NOMO-1 treated with dmso at 0.1 percent for 144 hours (cell line): ENCODE measurements at regions not wholly inside any gene's neighbourhood (a gene's known extent, or its start where the extent isn't known, plus 50 kb on each side); places are given as distances from the start of the nearest gene placed in this dataset.
"Not testable (repeated sequence)": the region's sequence is repeated elsewhere in the genome, so short reads cannot be mapped to it uniquely, and the experiment has no call there.

Experiments used
- DNase-seq: peaks from one replicate; lab custom pipeline; 2025; ENCODE audit not compliant: unreplicated experiment; lab: John Stamatoyannopoulos, UW

DNA sequence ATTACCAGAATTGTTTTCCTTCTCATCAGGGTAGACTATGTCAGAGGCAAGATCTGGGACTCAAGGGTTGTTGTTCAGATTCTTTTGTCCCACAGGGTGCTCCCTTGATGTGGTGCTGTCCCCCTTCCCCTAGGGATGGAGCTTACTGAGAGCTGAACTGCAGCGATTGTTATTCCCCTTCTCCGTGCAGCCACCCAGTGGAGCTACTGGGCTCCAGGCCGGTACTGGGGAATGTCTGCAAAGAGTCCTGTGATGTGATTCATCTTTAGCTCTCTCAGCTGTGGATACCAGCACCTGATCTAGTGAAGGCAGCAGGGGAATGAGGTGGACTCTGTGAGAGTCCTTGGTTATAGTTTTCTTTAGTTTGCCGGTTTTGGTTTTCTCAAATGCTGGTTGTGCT lies 247.4 kb upstream of the HAND2 start:
- DNase-seq: no peak

DNA sequence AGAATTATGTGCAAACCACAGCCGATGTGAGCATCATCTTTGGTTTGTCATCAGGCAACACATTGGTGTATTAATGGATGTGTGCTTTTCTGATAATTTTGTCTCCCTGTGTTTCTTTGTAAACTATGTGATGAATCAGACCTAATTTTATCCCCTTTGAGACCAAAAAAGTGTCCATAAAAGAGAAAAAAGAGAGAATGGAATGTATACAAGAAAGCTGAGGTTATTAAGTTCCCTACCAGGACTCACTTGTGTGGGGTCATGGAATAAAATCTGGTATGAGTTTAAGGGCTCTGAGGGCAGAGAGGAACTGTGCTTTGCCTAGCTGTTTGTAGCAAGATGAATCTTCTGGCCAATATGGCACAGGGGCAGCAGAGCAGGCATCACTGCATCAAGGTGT lies 239.5 kb upstream of the HAND2 start:
- no peak for DNase-seq

DNA sequence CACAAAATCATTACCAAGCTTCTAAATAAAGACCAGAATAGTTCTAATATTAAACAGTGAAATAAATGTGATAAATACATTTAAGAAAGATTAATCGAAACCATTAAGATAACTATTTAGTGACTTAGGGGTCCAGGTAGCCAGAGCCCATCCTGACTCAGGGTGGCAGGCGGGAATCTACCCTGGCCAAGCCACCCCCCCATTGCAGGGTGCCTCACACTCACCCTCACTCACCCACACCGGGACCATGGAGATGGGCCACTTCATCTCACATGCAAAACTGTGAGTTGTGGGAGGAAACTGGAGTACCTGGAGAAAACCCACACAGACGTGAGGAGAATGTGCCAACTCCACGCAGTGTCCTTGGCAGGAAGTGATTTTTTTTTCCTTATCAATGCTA lies 237.6 kb upstream of the HAND2 start:
- no peak for DNase-seq

DNA sequence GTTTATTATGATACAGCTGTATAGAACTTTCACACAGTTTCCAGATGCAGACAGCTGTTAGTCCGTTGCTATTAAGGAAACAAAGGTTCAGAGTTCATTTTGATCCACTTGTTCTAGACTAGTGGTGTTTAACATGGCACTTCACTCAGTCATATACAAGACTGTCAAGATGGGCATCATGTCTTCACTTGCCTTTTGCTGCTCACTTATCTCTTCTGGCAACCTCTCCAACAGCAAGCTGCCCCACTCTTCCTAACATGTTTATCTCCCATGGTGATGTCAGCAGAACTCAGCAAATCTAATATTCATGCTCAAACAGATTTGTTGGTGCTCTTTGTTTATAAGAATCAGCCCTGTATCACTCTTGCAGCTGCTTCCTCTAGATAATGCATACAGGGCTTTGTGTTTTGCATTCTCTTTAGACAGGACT lies 236.2 kb upstream of the HAND2 start:
- no peak for DNase-seq

DNA sequence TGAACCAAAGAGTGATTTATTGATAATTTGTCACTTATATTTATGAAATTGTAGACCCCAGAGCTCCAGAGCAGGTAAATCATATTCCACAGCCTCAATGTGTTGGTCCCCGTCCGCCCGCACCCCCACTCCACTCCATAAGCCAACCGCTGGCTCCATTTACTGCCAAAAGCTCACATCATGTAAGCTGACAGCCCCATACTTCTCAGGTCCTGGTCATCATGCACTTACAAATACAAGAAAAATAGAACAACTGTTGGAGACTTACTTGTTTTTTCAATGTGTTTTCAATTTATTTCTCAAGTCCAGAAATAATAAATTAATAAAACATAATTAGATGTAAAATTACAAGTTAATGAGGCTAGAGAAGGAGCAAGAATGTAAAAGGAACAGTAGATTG lies 235.7 kb upstream of the HAND2 start:
- DNase-seq: no peak

DNA sequence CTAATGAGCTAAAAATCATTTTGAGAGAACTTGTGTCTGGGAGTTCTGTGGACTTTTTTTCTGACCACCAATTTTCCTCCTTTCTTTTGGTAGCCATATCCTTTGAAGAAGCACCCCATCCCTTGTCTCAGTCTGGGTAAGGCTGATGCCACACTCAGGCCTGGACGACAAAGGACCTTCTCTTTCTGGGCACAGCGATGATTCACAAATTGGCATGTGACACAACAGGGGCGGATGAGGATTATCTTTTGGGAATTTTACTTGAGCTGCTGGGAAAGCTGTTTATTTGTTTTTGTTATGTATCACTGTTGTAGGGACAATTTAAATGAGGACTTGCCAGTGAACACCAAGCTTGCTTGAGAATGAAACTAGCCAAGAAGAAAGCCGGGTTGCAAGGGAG lies 233.4 kb upstream of the HAND2 start:
- no peak for DNase-seq

DNA sequence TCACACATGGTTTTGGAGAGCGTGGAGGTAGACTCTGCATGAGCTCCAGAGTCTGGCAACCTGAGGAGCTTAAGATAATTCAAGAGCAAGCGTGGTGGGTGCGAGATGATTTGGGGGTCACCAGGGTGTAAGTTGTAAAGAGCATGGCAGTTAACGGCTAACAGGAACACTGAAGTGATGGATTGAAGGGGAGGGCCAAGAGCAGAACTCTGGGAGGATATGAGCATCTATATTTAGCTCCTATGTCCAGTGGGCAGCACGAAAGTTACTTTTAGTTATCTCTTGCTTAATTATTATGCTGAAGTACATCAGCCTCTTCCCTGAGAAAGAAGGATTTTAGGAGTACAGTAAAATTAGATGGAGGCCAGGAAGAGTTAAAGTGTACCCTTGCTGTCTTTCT lies 231.9 kb upstream of the HAND2 start:
- DNase-seq: no peak

DNA sequence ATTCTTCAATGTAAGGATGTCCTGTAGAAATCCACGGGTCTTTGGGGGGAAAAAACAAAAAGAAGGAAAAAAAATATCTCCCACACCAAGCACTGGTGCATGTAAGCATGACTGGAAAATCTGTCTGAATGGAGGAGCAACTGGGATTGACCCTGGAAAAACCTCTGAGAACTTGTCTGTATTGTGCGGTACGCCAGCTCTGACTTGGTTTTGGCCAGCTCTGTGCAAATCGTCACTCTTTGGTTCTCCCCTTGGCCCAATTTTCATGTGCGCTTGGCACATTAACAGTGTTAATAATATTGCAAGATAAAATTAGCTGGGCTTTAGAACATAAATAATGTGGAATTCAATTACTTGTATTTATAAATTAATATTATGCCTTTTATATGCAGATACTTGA lies 231.2 kb upstream of the HAND2 start:
- DNase-seq: no peak

DNA sequence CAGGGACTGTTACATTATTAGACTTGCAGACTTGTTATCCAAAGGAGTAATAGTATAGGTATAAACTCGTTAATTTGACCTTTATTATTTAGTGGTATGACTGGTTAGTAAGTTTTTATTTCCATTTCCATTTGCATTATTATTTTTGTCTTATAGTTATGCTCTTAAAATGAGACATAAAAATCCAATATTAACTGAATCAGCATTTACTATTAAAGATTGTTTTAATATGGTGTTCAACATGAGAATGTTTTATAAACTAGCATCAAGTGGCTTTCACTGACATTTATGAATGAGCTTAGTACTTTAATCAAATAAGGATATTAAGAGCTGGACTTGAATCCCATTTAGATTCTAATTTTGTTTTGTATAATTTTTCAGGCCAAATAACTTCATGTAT lies 228.1 kb upstream of the HAND2 start:
- DNase-seq: no peak

DNA sequence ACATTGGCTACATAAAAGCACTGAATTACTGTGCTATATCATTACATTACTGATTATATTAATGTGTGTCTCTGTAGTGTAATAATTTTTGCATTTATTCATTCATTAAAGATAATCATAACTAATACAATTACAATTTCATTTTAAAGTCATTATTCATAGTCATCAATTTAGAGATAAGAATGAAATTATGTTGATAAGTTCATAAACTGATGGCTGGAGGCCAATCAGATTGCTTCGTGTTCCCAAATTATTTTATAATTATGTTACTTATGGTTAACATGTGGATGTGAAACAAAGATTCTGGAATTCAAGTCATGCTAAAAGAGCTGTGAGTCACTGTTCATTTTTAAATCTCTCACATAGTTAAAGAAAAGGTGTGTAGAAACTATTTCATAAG lies 223.4 kb upstream of the HAND2 start:
- no peak for DNase-seq

DNA sequence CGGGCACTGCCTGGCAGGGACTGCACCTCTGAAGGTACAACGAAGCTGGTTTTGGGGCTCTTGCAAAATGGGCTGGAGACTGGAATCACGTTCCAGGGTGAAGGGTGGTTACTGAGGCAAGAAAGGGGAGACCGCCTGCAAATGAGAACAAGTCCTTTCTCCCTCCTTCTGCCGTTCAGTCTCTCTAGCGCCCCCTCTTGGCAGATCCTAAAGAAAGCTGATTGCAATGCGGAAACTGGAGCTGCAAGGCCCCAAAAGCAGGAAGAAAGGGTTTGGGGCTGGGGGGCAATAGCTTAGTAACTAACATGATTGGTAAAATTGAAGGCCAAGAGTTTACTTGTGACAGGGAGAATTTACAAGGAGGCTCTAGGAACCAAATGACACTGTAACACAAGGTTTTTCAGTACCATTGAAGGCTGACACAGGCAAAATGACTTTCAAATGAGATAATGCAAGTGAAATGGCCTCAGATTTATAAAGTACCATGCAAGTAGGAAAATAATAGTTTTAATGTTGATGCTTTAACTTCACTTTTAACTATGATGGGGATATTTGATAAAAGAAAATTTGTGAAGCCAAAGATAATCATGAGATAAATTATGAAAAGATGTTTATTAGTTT lies 222.7 kb upstream of the HAND2 start:
- no peak for DNase-seq

DNA sequence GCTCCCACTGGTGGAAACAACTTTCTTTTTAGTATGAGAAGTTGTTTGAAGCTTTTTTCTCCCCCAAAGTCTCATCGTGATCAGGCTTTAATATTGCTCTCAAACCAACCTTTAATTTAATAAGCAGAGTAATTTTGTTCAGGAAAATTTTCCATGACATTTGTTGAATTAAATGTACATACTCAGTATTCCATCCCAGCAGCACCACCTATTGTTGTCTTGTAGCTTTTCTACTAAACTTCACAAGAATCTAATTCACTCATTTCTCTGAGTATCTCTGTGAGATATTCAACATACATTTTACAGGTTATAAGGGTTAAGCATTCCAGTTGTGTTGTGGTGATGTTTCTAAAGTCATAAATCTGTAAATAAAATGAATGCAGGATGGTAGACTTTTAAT lies 218.3 kb upstream of the HAND2 start:
- DNase-seq: no peak

DNA sequence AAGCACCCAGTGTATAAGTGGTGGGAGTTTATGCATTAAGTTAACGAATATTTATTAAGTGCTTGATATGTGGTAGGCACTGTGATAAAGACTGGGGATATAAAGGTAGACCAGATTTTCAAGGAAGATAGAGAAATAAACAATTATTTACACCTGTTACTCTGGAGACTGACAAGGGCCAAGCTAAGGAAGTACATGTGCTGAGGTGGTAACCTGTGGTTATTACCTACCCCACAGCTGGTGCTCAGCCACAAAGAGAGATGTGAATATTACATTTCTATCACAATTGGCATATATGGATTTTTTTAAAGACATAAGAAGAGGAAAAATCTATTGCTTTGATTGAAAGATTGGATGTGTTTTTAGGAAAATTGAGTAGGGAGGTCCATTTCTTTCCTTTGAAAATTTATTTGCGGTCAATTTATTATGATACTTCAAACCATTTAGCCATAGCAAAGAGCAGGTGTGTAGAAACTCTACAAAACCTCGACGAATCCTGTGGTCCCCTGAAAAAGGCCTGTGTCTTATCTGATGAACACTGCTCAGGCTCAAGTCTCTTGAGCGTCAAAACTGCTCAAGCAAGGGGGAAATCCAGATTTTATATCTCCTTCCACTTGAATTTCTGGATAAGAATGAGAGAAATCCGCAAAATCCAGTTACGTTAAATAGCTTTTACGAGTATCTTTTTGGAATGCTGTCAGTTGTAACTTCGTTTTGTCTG lies 217.7 kb upstream of the HAND2 start:
- DNase-seq: no peak

DNA sequence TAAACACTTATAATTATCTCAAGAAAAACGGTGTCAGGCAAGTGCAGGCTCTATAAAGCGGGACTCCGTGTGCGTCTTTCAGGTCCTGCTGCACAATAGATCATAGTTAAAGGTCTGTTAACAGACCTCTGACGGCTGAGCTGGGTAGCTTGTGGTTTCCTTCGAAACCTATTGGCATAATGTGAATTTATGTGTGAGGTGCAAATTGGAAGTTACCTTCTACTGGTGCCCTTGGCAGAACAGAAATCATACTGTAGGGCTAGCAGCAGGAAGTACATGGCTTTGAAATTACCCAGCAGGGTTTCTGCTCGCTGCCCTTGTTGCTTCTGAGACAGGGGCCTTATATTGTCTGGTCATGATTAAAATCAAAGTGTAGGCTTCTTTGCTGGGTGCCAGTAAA lies 216.4 kb upstream of the HAND2 start:
- no peak for DNase-seq

DNA sequence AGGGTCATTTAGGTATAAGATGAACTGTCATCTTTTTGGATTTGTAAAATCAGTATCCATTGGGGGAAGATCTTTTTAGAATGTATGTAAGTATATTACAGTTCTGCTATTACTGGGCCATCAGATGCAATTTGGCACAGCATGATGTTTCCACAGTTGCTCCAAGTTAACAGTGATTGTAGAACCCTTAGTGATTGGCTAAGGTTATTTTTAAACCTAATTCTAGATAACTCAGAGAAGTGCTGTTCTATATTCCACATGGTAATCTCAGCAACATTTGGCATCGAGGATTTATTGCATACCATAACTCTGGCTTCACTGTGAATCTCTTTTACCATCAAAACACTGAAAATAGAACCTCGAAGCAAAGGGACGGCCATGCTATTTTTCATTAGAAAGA lies 215.7 kb upstream of the HAND2 start:
- DNase-seq: no peak

DNA sequence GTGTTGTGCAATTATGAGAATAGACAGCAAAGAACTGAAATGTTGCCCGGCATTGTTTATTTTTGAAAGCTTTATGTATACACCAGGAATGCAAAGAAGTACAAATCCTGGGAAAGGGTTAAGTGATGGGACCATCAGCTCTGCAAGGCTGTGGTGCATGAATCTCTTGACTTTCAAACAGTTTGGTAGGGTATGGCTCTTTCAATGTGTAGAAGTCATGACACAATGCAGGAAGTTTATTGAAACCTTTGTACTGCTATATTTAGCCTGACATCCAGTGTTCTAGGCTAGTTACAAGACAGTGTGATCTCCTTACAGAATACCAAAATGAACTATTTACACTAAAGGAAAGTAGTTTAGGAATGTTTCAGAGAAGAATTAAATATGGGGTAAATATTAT lies 206.8 kb upstream of the HAND2 start:
- no peak for DNase-seq

DNA sequence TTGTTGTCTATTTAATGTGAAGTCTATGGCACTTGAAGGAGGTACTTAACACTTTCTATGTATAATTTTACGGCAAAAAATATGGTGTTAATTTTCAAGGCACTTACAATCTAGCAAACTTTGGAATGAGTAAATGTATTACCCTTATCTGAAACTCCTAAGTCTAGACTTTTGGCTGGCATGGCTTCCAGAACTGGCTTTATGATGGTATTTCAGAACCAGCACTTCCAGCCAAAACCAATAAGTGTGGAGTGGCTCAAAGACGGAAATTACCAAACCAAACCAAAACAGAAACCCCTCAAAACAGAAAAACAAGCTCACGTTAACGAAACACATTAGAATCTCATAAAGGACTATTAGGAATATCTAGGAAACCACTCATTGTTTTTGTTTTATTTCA lies 205.6 kb upstream of the HAND2 start:
- no peak for DNase-seq

DNA sequence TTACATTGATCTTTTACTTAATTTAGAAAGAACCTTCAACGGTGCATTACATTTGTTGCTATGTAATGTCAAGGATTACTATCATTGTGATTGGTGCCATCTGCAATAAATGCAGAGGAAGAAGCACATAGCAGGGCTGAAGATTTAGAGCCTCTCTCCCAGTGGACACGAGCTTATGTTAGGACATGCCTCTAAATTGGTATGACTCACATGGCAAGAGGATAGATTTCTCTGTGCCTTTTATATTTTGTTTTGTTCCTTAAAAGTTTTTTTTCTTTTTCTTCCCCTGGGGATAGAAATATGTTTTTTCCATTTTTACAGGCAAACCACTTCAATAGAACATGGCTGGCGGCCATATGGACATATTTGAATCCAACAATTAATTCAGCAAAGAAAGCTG lies 205.0 kb upstream of the HAND2 start:
- no peak for DNase-seq

DNA sequence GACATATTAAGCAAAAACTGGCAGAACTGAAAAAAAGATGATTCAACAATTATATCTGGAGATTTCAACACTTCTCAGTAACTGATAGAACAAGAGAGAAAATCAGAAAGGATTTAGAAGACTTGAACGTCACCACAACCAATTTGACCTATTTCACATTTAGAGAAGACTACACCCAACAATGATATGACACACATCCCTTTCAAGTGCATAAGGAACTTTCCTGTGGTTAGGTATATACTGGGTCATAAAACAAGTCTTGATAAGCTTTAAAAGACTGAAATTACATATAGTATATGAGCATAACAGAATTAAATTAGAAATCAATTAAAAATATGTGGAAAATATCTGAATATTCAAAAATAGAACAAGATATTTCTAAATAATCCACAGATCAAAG lies 201.2 kb upstream of the HAND2 start:
- DNase-seq: no peak

DNA sequence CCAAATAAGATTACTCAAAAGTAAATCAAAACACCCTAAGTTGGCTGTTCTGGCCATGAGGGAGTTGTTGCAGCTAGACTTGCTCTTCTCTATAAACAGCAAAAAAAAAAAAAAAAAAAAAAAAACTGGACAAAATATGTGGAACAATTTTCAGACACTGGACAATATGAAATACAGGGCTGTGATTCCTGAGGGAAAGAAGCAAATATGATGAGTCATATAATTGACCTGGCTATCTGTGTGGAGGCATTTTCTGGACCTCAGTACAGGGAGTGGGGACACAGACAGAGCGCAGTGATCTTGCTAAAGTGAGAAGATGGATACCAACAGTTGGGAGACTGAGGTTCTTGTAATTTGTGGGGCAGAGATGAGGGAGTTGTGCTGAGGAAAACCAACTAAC lies 192.0 kb upstream of the HAND2 start:
- no peak for DNase-seq

DNA sequence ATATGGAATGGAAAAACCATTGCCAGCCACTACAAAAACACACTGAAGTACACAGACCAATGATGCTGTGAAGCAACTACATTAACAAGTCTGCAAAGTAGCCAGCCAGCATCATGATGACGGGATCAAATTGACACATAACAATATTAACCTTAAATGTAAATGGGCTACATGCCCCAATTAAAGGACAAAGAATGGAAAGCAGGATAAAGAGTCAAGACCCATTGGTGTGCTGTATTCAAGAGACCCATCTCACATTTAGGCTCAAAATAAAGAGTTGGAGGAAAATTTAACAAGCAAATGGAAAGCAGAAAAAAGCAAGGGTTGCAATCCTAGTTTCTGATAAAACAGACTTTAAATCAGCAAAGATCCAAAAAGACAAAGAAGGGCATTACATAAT lies 188.5 kb upstream of the HAND2 start:
- not testable (repeated sequence) for DNase-seq

DNA sequence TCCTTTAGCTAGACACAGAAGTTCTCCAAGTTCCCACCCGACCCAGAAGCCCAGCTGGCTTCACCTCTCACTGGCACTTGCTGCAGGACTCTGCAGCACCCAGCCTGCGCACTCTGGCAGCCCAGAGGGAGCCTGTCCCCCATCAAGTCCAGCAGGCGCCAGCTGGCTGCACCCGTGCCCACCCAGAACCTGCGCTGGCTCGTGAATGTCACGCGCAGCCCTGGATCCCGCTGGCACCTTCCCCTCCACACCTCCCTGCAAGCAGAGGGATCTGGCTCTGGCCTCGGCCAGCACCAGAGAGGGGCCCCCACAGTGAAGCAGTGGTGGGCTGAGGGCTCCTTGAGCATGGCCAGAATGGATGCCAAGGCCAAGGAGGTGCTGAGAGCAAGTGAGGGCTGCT lies 187.6 kb upstream of the HAND2 start:
- DNase-seq: no peak

DNA sequence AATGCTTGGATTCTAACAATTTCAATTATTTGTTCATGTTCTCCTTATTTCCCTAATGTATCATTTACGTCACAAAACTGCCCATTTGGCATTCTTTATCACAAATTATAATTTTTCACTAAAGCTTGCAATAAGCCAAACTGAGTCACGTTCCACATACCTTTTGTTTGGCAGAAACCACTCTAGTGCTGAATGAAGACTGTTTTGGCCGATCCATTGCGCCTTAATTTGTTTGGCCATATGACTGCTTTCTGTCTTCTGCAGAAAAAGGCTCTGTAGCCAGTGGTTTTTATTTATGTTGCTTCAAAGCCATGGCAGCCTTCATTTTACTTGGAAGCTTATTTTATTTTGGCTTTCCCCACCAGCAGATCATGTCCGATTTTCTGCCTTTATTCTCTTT lies 184.4 kb upstream of the HAND2 start:
- DNase-seq: no peak
